Pancreas (tissue), 10 donors: ENCODE measurements at regions not wholly inside any gene's neighbourhood (a gene's known extent, or its start where the extent isn't known, plus 50 kb on each side); places are given as distances from the start of the nearest gene placed in this dataset.

Source experiments
- ATAC-seq, 4 donors: fragments of 200-7000 bp; cut with Tn5 transposase; one replicate each; pipeline versions ENCODE4 v1.8.0 to v1.9.1; 2020; ENCODE audit warnings: mild to moderate bottlenecking in 4 of 4, moderate library complexity in 4 of 4
- DNase-seq, 6 donors: peaks; one replicate each; pipeline ENCODE4 v3.0.0-alpha.2; 2020
- FAIRE-seq: peaks from 2 replicates; lab custom pipeline; 2012; peaks lifted over from hg19 to GRCh38; lab: Jason Lieb, UNC
- H3K27ac ChIP-seq, 4 donors: fragments of 200-600 bp; sonication (generic); 1 replicate in 3 of 4; 2 replicates in 1 of 4; pipeline versions ENCODE4 v1.5.0 to v1.8.0; 2020
- H3K27me3 ChIP-seq, 4 donors: fragments of 200-600 bp; one replicate each; pipeline ENCODE4 v1.8.0; 2021
- H3K36me3 ChIP-seq, 3 donors: fragments of 200-600 bp; sonication (generic) in 1 of 3; one replicate each; pipeline versions ENCODE4 v1.5.0 to v1.8.0; 2020 to 2021
- H3K4me1 ChIP-seq, 3 donors: fragments of 200-600 bp; one replicate each; pipeline ENCODE4 v1.8.0; 2021
- H3K4me3 ChIP-seq, 4 donors: fragments of 200-600 bp; sonication (generic) in 2 of 4; one replicate each; pipeline versions ENCODE4 v1.5.0 to v1.8.0; 2020 to 2021
- H3K9me3 ChIP-seq, 4 donors: fragments of 200-600 bp; one replicate each; pipeline ENCODE4 v1.8.0; 2021
- WGBS, 2 donors: extraction: QIAGEN DNeasy Blood & Tissue Kit; methylation state at CpG; one replicate each; pipeline ENCODE4 v1.1.7; 2013; 5-methylcytosine and 5-hydroxymethylcytosine counted together
- intact Hi-C, 3 donors: fragments of 100-400 bp; cut with DNase I; formaldehyde crosslinking; loops; one replicate each; pipeline versions ENCODE4 v1.11.1 to v1.14.2; 2022
- TF ChIP-seq, protein P1 (sequence below), 4 donors: fragments of 200-600 bp; sonication (generic) in 3 of 4; IDR thresholded peaks; one replicate each; pipeline versions ENCODE4 v1.5.0 to v1.8.0; 2021; ENCODE audit warnings: antibody characterized with exemption in 4 of 4
- donor health status: healthy with polysubstance abuse.
- donor health status: DM: no; HTN: no; CAD: no; lungs with moderate emphysema.
- donor health status: DM: no; HTN: no; CAD: no.
- donor health status: control.
- donor health status: control.
- donor health status: Bipolar disorder and iron deficiency.
- donor health status: DM: yes; HTN: yes; CAD: no.
- donor health status: DM: no; HTN: no; CAD: no.
- donor health status: DM: no; HTN: no; CAD: no.
- donor health status: DM: yes; HTN: yes; CAD: no.

GRCh38 chr9:113798062-113799030 lies 77.8 kb upstream of the ZNF618 start:
- 79 to 85% methylated on average over 13 of the region's 13 CpGs for WGBS, 2 donors
- Histone ChIP-seq H3K9me3 (no peaks in the 10 kb centered on the region), H3K27me3 (no peaks in the 10 kb centered on the region), H3K36me3 (no peaks in the 10 kb centered on the region), H3K27ac (no peak overlapping the region), H3K4me1 (no peaks in the 10 kb centered on the region), H3K4me3 (no peak overlapping the region)
- DNase-seq = no peak
- intact Hi-C loops = no loop called here
- ATAC-seq = no peak
- TF ChIP-seq, protein P1, sequence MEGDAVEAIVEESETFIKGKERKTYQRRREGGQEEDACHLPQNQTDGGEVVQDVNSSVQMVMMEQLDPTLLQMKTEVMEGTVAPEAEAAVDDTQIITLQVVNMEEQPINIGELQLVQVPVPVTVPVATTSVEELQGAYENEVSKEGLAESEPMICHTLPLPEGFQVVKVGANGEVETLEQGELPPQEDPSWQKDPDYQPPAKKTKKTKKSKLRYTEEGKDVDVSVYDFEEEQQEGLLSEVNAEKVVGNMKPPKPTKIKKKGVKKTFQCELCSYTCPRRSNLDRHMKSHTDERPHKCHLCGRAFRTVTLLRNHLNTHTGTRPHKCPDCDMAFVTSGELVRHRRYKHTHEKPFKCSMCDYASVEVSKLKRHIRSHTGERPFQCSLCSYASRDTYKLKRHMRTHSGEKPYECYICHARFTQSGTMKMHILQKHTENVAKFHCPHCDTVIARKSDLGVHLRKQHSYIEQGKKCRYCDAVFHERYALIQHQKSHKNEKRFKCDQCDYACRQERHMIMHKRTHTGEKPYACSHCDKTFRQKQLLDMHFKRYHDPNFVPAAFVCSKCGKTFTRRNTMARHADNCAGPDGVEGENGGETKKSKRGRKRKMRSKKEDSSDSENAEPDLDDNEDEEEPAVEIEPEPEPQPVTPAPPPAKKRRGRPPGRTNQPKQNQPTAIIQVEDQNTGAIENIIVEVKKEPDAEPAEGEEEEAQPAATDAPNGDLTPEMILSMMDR (IDR thresholded peaks at IDR 0.05) = no peak
- no peak for FAIRE-seq

GRCh38 chr9:113800276-113800675 lies 75.8 kb upstream of the ZNF618 start:
- no peaks in the 10 kb centered on the region for H3K36me3 ChIP-seq
- H3K27me3 ChIP-seq = no peaks in the 10 kb centered on the region
- H3K27ac ChIP-seq = no peak overlapping the region
- TF ChIP-seq, protein P1 (IDR thresholded peaks at IDR 0.05) = no peak
- H3K4me3 ChIP-seq = no peak overlapping the region
- DNase-seq (no peak), ATAC-seq (no peak), FAIRE-seq (no peak)
- intact Hi-C loops = no loop called here
- H3K4me1 ChIP-seq = no peaks in the 10 kb centered on the region
- no peaks in the 10 kb centered on the region for H3K9me3 ChIP-seq
- WGBS, 2 donors = 90 to 93% methylated on average over 2 of the region's 2 CpGs

DNA sequence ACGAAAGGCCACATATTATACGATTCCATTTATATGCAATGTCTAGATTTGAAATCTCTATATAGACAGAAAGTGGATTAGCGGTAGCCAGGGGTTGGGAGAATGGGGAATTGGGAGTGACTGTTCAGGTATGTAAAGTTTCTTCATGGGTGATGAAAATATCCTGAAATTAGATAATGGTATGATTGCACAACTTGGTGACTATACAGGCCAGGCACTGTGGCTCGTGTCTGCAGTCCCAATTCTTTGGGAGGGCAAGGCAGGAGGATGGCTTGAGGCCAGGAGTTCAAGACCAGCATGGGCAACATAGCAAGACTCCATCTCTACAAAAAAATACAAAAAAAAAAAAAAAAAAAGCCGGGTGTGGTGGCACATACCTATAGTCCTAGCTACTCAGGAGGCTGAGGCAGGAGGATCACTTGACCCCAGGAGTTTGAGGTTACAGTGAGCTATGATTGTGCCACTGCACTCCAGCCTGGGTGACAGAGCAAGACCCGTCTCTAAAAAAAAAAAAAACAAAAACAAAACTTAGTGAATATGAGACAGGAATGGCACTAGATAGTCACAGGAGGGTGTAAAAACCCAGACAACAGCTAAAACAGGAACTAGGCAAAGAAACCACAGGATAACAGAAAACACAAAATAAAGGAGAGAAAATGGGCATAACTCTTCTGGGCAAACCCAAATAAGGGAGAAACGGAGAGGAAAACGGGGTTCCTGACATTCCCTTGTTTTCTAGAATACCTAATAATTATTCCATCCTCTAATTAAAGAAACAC lies 72.1 kb upstream of the ZNF618 start:
- ATAC-seq (no peak), DNase-seq (no peak), FAIRE-seq (no peak)
- H3K27me3 ChIP-seq = no peaks in the 10 kb centered on the region
- 64 to 83% methylated on average over 7 to 8 of the region's 8 CpGs for WGBS, 2 donors
- no peak overlapping the region for H3K27ac ChIP-seq
- no peaks in the 10 kb centered on the region for H3K4me1 ChIP-seq
- TF ChIP-seq, protein P1 (IDR thresholded peaks at IDR 0.05) = no peak
- H3K36me3 ChIP-seq = no peaks in the 10 kb centered on the region
- no peak overlapping the region for H3K4me3 ChIP-seq
- H3K9me3 ChIP-seq = no peaks in the 10 kb centered on the region
- intact Hi-C loops = no loop called here

DNA sequence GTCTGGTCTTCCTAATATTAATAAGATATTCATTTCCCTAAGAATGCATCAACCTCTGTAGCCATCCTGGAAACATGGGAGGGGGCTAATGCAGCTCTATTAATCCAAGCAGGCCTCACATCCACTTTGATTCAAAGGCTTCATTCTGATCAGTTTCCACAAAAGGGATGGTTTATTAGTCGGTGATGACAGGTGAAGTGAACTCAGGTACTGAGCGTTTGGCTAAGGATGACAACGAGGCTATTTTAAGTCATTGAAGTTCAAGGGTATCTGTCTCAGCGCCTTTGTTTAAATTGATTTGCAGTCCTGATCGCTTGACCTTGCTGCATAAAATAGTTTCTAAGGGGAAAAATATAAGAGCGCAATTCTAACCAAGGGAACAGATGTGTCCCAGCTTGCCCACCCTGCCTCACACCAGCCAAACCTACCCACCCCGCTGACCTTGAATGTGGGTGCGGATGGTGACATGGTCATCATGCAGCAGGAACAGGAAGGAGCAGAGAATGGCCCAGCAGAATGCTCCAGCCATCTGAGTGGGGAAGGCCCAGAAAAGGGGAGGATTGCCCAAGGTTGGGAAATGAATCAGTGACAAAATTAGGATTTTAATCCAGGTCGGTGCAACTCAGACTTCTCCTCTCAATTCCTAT lies 70.5 kb upstream of the ZNF618 start:
- Histone ChIP-seq H3K4me3 (no peak overlapping the region), H3K4me1 (no peaks in the 10 kb centered on the region), H3K36me3 (no peaks in the 10 kb centered on the region), H3K27me3 (no peaks in the 10 kb centered on the region), H3K9me3 (no peaks in the 10 kb centered on the region), H3K27ac (no peak overlapping the region)
- intact Hi-C loops = loop anchor here in 1 of 3 donors (5.0 kb wide), 1 partner anchor 157 kb away; no protein-coding TSS in a partner anchor
- TF ChIP-seq, protein P1 (IDR thresholded peaks at IDR 0.05) = no peak
- FAIRE-seq (no peak), DNase-seq (no peak), ATAC-seq (no peak)
- 67 to 71% methylated on average over 9 of the region's 9 CpGs for WGBS, 2 donors
